ENCODE measurements at regions not wholly inside any gene's neighbourhood (a gene's known extent, or its start where the extent isn't known, plus 50 kb on each side); places are given as distances from the start of the nearest gene placed in this dataset.

DNA sequence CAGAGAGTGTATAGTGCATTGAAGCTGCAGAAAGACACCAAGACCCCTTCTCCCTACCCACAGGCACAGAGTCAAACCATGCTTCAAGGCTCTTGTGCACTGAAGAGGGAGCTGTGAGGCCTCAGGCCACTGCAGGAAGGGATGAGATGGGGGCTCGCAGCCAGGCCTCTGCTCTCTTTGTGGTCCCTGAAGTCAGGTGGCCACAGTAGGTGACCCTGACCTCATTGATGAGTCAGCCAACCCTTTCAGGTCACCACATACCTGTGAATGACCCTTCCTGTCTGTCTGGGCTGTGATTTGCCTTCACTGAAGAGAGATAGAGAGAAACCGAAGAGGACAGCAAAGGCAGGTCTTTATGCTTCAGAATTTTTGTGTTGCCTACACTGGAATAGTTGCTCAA, 372.1 kb downstream of the ACTL7B start:
- DNase-seq = no peak

DNA sequence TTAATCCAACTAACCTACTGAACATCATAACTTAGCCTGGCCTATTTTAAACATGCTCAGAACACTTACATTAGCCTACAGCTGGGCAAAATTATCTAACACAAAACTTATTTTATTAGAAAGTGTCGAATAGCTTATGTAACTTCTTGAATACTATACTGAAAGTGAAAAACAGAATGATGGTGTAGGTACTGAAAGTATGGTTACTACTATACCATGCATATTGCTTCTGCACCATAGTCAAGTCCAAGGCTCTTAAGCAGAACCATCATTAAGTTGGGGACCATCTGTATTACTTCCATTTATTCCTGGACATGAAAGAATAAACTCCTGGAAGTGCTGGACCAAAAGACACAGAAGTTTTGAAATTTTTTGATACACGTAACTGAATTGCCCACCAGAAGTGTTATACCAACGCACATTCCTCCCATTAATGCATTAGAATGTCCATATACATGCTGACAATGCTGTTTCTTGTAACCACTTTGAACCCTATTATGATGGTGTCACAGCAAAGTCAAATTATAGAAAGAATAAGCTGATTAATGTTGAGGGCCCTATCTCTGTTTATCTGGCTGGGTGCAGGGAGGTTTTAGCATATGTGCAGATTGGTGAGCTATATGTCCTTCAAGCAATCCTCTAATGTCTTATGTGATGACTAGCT, 375.7 kb downstream of the ACTL7B start:
- no peak for DNase-seq

DNA sequence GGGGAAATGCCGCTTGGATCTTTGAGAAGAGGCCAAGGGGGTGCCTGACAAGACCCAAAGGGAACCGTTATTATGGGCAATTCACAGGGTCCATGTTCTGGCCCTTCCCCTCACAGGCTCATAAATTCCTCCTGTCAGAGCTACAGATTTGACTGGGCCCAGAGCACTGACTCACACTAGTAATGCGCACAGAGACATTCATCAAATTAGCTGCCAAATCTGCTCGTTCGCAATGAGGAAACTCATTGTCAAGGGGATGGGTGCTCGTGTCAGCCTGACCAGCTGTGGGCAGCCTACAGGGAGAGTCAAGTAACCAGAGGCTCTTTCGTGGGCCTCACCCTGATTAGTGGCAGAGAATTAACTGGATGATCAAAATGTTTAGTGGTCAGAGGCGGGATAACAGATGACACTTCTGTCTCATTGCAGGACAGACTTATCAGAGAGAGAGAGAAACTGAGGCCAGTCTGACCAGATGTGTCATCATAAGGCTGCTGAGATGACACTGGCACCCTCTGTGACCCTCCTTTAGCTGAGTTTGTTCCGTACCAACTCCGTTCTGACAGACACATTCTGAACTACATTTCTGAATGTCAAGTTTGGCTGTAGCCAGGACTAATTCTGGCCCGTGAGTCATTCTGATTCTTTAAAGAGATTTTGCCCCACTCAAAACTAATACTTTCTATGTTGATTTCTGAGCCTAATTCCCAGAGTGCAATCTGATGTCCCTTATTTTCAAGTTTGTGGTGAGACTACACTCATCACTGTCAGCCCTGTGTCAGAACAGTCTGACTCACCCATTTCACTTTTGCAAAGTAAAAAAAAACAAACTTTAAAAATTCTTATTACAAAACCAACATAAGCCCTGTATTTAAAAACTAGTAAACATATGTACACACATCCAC, 377.1 kb downstream of the ACTL7B start:
- DNase-seq = no peak

DNA sequence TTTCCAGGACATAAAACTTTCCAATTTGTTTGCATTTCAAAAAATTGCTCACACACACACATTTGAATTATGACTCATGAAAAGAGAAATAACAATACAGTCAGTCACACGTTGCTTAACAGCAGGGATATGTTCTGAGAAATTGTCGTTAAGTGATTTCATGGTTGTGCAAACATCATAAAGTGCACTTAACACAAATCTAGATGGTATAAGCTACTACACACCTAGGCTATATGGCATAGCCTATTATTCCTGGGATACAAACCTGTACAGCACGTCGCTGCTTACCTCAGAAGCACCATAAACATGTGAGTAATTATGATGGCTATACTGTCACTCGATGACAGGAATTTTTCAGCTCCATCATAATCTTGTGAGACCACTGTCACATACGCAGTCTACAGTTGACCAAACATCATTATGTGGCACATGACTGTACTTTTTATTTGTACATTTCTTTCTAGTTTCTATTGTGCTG, 378.2 kb downstream of the ACTL7B start:
- DNase-seq = no peak

DNA sequence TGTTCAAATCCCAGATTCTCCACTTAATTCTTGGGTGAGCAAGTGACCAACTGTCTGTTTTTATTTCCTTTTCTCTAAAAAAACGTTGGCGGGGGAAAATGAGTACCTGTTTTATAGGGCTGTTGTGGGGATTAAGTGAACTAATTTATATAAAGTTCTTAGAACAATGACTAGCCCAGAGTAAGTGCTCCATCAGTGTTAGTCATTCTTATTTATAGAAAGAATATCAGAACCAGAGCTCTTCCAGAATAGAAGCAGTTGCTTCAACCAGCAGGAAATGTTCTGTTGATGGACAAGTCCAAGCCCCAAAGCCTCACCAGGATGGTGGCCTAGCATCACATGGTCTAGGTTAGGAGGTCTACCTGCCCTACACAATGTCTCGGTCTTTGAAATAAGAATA, 379.2 kb downstream of the ACTL7B start:
- no peak for DNase-seq

DNA sequence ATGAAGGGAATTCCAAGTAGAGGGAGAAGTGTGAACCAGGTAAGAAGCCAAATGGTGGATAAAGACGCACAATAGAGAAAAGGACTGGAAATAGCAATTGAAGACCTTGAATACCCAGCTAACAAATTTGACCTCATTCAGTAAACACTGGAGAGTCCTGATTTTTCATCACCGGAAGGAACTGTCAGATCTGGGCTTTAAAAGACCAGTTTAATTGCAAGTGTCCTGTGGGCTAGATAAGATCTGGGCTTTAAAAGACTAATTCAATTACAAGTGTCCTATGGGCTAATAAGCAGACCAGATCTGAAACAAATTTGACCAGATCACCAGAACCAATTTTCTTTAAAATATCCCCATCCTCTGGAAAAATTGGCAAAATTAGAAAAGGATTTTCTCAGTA, 380.0 kb downstream of the ACTL7B start:
- DNase-seq = no peak

DNA sequence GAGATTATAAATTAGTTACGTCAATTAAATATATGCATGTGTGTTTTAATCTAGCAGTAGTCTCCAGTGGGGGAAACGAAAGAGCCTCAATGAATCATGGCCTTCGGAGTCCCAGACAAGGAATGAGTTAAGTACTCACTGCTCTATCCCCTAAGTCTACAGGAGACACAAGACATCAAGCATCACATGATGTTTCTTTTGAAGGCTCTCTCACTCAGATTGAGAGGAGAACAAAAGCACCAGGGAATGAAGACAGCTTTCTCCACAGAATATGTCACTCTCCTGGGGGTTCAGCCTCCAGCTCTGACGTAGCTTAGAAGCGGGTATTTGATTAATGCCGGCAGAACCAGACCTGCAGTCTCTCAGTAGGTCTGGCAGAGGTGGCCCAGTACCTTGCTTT, 381.4 kb downstream of the ACTL7B start:
- DNase-seq = no peak

DNA sequence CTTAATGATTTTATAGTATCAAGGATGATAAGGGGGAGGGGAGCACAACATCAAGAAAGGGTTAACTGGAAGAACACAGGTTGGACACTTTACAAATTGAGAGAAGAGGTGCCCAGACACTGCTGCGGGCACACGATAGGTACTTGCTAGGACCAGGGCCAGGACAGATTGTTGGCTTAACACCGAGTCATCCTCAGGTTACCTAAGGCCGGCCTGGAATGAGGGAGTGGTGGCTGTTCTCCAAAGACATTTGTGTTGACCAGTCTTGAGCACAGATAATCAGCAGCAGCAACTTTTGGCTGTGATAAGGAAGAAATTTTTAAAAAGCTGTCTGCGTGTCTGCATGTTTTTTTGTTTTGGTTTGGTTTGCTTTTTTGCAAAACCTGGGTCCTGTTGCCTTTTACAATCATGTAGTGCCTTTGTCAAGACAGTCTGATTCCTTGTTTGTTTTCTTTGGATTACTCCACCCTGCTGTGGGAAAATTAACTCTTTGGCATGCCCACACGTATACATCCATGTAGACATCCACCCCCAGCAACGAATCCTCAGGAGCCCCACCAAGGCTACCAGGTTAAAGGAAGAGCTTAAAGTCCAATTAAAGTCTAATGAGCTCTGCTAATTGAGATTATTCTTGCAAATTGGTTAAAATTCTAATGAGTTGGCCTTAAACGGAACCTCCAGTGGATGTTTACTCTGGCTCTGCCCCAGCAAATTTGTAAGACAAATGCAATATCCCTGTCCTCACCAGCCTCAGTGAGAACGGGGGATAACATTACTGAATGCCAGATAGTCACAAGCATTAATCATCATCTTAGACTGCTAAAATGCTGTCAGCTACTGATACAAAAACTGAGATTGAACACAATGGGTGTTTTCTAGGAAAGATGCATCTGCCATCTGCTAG, 382.3 kb downstream of the ACTL7B start:
- no peak for DNase-seq

DNA sequence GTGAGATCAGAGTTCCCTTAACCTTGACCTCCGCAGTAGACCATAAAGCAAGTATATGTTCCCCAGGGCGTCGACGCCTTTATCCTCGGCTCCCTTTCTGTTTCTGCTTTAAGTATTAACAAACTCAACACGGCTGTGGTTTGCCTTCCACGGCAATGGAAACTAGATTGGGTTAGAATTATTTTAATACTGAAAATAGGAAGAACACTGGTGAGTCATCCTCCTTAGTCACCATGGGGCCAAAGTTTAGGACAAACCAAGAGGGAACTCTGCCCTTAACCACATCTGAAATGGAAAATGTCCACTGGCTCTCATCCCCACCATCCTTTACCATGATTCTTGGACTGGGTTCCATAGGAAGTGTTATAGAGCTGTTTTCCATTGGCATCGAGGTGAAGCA, 386.1 kb downstream of the ACTL7B start:
- DNase-seq = no peak

DNA sequence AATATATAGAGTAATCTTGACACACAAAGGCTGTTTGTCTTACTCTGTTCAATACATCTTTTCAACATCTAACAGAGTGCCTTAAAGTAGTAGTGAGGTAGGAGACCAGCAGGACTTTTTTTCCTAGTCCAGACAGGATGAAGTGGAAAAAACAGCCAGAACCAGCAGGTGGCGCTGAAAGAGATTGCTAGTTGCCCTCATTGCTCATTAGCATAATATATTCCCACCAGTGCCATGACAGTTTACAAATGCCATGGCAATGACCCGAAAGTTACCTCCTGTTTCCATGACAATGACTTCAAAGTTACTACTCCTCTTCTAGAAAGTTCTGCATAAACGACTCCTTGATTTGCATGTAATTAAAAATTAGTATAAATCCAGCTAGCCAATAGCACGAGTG, 387.4 kb downstream of the ACTL7B start:
- DNase-seq = no peak

DNA sequence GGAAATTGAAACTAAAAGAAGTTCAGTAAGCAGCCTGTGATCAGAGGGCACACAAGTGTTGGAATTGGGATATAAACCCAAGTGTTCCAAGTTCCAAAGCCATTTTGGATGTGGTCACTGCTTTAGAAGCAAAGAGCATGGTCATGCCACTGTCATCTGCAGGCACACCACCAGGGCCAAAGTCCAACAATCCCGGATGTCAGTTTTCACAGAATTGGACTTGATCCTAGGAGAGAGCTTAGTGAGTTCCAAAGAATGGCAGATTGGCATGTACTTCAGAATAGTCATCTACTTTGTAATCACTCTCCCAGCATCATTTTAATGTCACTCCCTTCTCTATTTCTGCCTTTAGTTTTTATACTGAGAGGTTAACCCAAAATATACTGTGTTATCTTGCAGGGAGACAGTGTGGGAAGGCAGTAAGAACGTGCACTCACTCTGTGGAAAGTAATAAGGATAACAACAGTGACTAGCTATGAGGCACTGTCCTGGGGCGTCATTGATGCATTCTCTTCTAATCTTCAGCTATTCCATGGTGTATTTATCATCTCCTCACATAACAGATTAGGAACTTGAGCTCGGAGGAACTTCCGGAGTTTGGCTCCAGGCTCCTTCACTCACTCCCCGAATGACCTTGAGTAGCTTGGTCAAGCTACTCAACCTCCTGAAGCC, 388.0 kb downstream of the ACTL7B start:
- DNase-seq = no peak

DNA sequence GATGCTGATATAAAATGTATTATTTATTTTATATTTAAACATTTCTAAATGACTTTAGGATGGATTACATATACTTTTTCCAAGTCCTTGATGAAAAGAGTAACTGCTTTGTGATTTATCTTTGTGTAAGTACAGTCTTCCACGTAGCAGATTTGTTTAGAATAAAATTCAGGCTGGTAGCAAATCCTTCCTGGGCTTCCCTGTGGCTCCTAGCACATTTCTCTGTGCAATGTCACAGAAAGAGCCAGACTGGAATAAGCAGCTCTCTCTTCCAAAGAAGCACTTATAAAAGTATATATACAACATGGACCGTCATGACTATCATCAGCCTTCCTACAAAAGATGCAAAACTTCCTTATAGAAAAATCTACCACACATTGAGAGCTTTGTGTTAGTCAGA, 388.6 kb downstream of the ACTL7B start:
- DNase-seq = no peak

DNA sequence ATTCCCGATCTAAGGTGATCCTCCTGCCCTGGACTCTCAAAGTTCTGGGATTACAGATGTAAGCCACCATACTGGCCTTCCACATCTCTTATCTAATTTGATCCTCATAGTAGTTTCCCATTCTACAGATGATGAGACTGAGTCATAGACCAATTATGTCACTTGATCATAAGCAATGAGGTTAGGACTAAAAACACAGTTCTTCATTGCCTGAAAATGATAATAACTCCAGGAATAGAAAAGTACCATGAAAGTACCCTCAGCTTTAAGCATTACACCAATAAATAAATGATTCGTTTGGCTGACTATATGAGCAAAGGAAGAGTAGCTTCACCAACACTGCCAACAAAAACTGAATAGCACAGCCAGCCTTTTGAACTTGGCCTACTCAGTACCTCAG, 389.5 kb downstream of the ACTL7B start:
- no peak for DNase-seq

DNA sequence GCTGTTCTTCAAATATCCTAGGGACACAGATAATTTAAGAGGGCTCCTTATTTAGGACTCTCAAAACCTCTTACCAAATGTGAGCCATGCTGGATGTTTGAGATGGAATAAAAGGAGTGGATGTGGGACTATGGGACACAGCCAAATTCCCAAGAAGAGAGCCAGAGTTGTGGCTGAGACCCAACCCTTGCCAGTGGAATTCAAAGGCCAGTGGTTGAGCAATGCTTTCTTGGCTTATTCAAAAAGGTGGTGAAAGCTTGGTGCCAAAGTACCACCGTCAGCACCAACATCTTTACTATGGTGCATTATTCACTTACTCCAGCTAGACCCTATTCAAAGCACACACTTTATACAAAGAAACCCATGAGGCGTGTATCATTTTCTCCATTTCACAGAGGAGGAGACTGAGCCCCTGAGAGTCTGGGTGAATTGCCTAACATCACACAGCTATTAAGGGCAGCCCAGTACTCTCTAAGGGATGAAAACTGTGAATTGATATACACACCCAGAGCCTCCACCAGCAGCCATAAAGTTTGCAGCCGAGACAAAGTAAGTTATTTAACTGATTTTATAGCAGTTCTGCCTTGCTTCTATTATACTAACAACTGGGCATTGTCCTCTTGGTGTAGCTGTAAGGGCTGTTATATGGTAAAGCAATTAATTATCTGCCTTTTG, 391.7 kb downstream of the ACTL7B start:
- no peak for DNase-seq

DNA sequence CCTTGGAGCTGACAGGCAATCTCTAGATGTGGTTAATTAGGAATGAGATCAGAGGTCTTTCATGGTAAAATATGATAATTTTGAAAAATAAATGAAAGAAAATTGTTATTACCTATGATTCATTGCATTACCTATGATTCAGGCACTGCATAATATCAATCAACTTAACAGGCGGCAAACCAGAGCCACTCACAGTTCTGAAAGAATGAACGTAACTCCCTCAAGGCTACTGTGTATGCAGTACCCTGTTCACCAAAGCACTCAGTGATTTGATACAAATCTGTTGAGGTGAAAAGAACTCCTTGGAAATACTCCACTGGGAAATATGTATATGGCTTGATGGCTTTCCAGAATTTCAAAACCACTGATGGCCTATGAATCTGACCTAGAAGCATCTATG, 398.9 kb downstream of the ACTL7B start:
- no peak for DNase-seq

DNA sequence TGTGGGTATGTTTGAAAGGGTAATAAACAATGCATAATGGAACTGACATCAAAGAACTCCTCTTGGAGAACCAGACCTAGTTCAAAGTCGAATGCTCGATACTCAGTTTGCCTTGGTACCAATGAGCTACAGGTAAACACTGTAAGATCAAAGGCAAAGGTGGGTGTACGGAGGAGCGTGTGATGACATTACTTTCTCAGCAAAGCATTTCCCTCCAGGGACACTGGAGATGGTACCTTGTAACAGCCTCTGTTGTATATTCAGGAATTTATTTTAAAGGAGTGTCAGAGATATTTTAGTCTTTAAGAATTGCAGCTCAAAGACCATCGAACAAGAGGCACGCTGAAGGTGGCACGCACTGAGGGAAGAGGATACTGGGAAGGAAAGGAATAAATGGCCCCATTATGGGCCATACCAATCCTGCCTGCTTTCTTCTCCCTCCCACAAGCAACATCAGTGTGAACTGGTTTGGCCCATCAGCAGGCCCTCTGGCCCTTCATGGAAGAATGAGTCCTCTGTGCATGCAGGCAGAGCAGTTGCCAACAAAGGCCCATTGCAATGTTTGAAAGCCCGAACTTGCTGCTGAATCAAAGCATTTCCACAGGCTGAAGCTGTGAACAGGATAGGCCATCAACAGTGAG, 410.2 kb downstream of the ACTL7B start:
- no peak for DNase-seq

DNA sequence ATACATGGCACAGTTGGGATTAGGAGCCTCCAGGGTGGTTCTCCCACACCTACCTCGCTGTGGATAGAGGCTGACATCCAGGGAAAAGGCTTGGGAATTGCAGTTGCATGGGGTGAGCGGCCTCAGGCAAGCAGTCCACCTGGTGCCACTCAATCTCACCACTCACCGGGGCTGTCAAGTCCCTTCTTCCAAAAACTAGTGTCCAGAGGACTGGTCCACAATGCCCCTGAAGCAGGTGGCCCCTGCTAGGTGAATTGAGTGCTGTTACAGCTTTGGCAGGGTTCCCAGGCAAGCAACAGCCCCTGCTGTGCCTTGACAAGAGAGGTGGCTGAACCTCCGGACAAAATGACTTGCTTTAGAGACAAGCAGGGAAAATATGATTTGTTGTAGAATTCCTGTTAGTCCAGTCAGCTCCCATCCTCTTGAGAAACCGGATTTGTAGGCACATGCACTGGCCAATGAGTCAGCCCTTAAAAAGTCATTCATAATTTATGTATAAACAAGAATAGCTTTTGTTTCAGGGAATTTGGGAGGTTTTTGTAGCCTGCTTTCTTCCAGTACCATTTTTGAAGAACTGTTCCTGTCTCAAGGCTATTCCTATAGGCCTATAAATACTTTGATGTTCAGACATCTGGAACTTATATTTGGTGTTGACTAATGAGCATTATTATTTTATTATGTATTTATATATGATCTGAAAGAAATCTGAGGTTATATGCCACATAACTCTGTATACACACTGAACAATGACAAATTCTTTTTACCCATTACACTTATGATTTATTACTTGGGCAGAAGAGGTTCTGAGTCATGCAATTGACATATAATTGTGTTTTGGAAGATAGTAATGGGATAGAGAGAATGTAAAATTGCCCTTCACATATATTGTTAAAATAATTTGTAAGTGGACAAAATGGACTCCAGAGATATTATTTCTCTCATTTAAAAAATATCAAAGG, 411.1 kb downstream of the ACTL7B start:
- no peak for DNase-seq

DNA sequence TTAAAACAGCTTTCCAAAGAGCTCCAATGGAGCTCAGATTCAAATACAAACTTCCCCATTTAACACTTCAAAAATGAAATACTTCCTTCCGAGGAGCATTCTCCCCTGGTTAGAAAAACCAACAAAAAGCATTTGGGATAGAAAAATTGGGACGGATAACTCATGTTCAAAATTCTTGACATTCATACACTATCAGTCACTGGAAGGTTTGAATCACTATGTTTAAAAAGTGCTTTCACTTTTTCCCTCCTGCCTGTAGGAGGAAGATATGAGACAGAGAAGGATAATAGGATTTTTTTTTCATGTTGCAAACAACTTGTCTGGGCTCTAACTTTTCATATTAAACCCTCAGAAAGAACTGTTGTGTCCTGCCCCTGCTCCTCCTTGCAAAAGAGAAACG, 412.0 kb downstream of the ACTL7B start:
- no peak for DNase-seq

DNA sequence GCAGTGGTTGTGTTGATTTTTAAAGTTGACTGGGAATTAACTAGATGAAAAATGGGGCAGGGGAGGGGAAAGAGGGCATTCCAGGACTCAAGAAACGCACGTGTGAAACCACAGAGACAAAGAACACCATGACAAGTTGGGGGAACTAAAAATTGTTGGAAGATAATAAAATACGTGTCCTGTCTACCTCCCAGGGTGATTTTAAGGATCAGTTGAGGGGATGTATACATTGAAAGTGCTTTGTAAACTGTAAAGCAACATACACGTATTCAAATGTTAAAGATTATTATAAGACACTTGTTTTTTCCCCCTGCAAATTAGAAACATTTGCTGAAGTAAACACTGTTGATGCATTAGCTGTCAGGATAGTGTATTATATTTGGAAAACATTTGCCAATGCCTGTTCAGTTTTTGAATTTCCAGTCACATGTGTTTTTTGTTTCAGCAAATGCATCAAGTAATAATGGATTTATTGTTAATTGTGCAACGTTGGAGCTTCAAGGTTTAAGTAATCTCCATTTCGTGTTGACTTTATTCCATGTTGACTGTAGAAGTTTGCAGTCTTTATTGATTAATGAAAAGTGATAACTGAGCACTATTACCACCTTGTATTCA, 412.7 kb downstream of the ACTL7B start:
- no peak for DNase-seq

DNA sequence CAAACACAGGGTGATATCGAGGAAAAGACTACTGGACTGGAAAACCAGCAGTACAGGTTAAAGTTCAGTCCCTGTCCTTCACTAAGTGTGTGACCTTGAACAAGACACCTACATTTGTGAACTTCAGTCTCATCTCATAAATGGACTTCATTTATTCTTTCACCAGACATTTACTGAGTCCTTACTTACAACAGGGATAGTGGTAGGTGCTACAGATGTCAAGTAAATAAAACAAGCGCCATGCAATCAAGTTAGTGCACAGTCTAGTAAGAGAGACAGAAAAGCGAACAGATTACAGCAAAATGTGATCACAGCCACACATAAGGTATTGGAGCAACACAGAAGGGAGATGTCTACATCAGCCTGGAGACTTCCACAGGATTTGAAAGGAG, 413.2 kb downstream of the ACTL7B start:
- DNase-seq = no peak
